Gastroesophageal sphincter (tissue), 3 donors: ENCODE measurements at regions not wholly inside any gene's neighbourhood (a gene's known extent, or its start where the extent isn't known, plus 50 kb on each side); places are given as distances from the start of the nearest gene placed in this dataset.

Experiments
- EP300 ChIP-seq: sonication (generic); formaldehyde crosslinking; IDR thresholded peaks from one replicate; pipeline ENCODE4 v1.6.1; 2017; ENCODE audit warnings: antibody characterized with exemption, mild to moderate bottlenecking
- POLR2AphosphoS5 ChIP-seq: sonication (generic); formaldehyde crosslinking; IDR thresholded peaks from one replicate; pipeline ENCODE4 v1.6.1; 2017; ENCODE audit warnings: antibody characterized with exemption
- TF ChIP-seq, protein P1 (sequence below), 4 experiments: fragments of 200-600 bp in 2 of 4; fragments of 450-650 bp in 2 of 4; sonication (generic) in 1 of 4; IDR thresholded peaks; one replicate each; pipeline ENCODE4 v1.5.1; 2017 to 2019; ENCODE audit warnings: antibody characterized with exemption in 4 of 4, mild to moderate bottlenecking in 2 of 4, moderate library complexity in 2 of 4

DNA sequence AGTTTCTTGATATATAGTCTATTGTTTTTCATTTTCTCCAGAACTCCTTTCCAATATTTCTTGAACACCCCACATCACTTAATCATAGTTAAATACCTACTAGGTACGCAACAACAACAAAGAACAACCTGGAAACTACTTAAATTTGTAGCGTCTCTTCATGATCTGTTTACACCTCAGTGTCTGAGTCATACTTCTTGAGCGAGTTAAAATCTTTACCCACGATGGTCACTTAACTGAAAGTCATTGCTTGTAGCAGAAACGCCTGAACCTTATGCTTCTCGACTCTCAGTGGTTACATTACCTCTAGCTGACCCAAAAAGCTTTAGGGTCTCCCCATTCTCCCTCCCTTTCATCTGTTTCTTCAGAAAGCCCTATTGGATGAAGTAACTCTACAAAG, 131.3 kb downstream of the EN1 start:
- TF ChIP-seq, protein P1, sequence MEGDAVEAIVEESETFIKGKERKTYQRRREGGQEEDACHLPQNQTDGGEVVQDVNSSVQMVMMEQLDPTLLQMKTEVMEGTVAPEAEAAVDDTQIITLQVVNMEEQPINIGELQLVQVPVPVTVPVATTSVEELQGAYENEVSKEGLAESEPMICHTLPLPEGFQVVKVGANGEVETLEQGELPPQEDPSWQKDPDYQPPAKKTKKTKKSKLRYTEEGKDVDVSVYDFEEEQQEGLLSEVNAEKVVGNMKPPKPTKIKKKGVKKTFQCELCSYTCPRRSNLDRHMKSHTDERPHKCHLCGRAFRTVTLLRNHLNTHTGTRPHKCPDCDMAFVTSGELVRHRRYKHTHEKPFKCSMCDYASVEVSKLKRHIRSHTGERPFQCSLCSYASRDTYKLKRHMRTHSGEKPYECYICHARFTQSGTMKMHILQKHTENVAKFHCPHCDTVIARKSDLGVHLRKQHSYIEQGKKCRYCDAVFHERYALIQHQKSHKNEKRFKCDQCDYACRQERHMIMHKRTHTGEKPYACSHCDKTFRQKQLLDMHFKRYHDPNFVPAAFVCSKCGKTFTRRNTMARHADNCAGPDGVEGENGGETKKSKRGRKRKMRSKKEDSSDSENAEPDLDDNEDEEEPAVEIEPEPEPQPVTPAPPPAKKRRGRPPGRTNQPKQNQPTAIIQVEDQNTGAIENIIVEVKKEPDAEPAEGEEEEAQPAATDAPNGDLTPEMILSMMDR (IDR thresholded peaks at IDR 0.05) = no peak
- TF ChIP-seq POLR2AphosphoS5 = no peak
- no peak for TF ChIP-seq EP300
